ENCODE measurements at regions not wholly inside any gene's neighbourhood (a gene's known extent, or its start where the extent isn't known, plus 50 kb on each side); places are given as distances from the start of the nearest gene placed in this dataset.
"Not testable (repeated sequence)": the region's sequence is repeated elsewhere in the genome, so short reads cannot be mapped to it uniquely, and the experiment has no call there.

DNA sequence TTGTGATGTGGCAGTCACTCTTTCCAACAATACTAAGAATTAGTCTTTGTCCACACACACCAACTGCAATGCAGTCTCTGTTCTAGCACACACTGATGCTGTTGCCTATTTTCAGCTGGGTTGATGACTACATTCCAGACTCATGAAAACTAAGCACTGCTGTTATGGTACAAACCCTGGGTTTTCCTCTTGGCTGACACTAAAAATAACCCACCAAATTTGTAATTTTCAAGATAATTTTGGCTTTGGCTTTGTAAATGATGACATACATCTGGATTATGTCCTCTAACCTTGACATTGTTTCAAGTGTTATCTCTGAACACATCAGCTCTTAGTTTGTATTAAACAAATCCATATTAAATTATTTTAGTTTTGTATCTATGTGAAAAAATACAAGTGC lies 444.8 kb downstream of the PTPRC start:
- DNase-seq (ENCODE audit: extremely low spot score in 2 of 2) = no peak
- no peaks in the 10 kb centered on the region for H3K9me3 ChIP-seq
- no peak for TF ChIP-seq POLR2A (IDR thresholded peaks at IDR 0.05)
- TF ChIP-seq, protein P1, sequence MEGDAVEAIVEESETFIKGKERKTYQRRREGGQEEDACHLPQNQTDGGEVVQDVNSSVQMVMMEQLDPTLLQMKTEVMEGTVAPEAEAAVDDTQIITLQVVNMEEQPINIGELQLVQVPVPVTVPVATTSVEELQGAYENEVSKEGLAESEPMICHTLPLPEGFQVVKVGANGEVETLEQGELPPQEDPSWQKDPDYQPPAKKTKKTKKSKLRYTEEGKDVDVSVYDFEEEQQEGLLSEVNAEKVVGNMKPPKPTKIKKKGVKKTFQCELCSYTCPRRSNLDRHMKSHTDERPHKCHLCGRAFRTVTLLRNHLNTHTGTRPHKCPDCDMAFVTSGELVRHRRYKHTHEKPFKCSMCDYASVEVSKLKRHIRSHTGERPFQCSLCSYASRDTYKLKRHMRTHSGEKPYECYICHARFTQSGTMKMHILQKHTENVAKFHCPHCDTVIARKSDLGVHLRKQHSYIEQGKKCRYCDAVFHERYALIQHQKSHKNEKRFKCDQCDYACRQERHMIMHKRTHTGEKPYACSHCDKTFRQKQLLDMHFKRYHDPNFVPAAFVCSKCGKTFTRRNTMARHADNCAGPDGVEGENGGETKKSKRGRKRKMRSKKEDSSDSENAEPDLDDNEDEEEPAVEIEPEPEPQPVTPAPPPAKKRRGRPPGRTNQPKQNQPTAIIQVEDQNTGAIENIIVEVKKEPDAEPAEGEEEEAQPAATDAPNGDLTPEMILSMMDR (IDR thresholded peaks at IDR 0.05) = no peak
- TF ChIP-seq POLR2AphosphoS5 (IDR thresholded peaks at IDR 0.05; ENCODE audit: insufficient read depth in 1 of 2, low read depth in 1 of 2) = no peak
- H3K27me3 ChIP-seq = no peaks in the 10 kb centered on the region
- H3K36me3 ChIP-seq = no peaks in the 10 kb centered on the region
- no peak overlapping the region for H3K27ac ChIP-seq
- no peaks in the 10 kb centered on the region for H3K4me1 ChIP-seq
- intact Hi-C loops (cut with DNase I) = no loop called here
- no peak overlapping the region for H3K4me3 ChIP-seq

- intact Hi-C loops (cut with DNase I) = no loop called here
- Histone ChIP-seq H3K27ac (no peak overlapping the region), H3K4me3 (no peak overlapping the region), H3K36me3 (no peaks in the 10 kb centered on the region), H3K9me3 (no peaks in the 10 kb centered on the region), H3K27me3 (no peaks in the 10 kb centered on the region), H3K4me1 (no peaks in the 10 kb centered on the region)
- TF ChIP-seq POLR2AphosphoS5 (IDR thresholded peaks at IDR 0.05; ENCODE audit: insufficient read depth in 1 of 2, low read depth in 1 of 2) (no peak), POLR2A (IDR thresholded peaks at IDR 0.05) (no peak)
- TF ChIP-seq, protein P1 (IDR thresholded peaks at IDR 0.05) = no peak
- no peak for DNase-seq (ENCODE audit: extremely low spot score in 2 of 2)
Observed at GRCh38 chr1:199084293-199084692, 445.5 kb downstream of the PTPRC start.

DNA sequence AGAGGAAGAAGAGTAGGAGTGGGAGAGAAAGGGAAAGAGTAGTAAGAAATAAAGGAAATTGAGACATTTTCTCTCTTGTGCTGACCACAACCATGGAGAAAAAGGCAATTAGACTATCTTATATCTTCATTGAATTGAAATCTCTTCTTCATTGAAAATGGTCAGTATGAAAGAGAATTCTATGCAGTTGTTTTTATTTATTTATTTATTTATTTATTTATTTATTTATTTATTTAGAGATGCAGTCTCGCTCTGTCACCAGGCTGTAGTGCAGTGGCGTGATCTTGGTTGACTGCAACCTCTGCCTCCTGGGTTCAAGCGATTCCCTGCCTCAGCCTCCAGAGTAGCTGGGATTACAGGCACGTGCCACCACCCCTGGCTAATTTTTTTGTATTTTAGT lies 447.1 kb downstream of the PTPRC start:
- Histone ChIP-seq H3K27ac (no peak overlapping the region), H3K36me3 (no peaks in the 10 kb centered on the region), H3K27me3 (no peaks in the 10 kb centered on the region), H3K9me3 (no peaks in the 10 kb centered on the region), H3K4me1 (no peaks in the 10 kb centered on the region), H3K4me3 (no peak overlapping the region)
- no peak for DNase-seq (ENCODE audit: extremely low spot score in 2 of 2)
- TF ChIP-seq, protein P1 (IDR thresholded peaks at IDR 0.05) = no peak
- TF ChIP-seq POLR2A (IDR thresholded peaks at IDR 0.05) (no peak), POLR2AphosphoS5 (IDR thresholded peaks at IDR 0.05; ENCODE audit: insufficient read depth in 1 of 2, low read depth in 1 of 2) (no peak)
- intact Hi-C loops (cut with DNase I) = no loop called here

- H3K9me3 ChIP-seq = no peaks in the 10 kb centered on the region
- intact Hi-C loops (cut with DNase I) = no loop called here
Observed at GRCh38 chr1:199087144-199087543, 448.3 kb downstream of the PTPRC start.

DNA sequence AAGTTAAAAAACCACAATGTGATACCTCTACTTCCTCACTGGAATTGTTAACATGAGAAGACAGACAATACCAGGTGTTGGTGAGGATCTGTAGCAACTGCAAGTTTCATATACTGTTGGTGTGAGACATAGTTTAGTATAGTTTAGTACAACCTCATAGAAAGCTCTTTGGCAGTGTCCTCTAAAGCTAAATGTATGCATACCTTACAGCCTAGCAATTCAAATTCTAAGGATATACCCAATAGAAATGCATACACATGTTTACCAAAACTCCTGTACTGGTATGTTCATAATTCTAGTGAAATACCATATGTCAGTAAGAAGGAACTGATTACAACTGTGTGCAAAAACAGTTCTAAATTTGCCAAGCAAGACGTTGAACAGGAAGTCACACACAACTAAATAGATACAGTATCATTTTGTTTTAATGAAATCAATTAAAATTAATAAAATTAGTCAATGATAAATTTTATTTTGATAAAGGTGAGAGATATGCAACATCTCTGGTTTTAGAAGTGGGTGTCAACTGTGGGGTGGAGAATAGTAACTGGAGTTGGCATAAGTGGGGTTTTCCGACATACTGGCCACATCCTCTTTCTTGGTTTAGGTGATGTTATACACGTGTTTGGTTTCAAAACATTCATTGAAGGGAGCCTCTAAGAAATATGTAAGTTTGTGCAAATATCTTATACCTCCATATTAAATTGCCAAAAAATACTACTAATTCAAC lies 450.7 kb downstream of the PTPRC start:
- no peaks in the 10 kb centered on the region for H3K9me3 ChIP-seq

More at GRCh38 chr1:199087144-199087543, 448.3 kb downstream of the PTPRC start:
- H3K27ac ChIP-seq = no peak overlapping the region
- no peak for DNase-seq (ENCODE audit: extremely low spot score in 2 of 2)
- TF ChIP-seq, protein P1 (IDR thresholded peaks at IDR 0.05) = no peak
- no peak for TF ChIP-seq POLR2AphosphoS5 (IDR thresholded peaks at IDR 0.05; ENCODE audit: insufficient read depth in 1 of 2, low read depth in 1 of 2)
- TF ChIP-seq POLR2A (IDR thresholded peaks at IDR 0.05) = no peak
- H3K36me3 ChIP-seq = no peaks in the 10 kb centered on the region
- H3K4me3 ChIP-seq = no peak overlapping the region
- H3K4me1 ChIP-seq = no peaks in the 10 kb centered on the region
- H3K27me3 ChIP-seq = no peaks in the 10 kb centered on the region

DNA sequence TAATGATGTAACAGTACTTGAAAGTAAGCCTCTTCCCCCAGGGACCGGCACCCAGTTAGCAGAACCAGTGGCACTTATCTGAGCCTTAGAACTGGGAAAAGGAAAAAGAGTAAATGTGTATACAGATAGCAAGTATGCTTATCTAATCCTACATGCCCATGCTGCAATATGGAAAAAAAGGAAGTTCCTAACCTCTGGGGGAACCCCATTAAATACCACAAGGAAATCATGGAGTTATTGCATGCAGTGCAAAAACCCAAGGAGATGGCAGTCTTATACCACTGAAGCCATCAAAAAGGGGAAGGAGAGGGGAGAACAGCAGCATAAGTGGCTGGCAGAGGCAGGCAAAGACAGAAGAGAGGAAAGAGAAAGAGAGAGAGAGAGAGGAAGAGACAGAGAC lies 456.8 kb downstream of the PTPRC start:
- H3K27ac ChIP-seq; H3K36me3 ChIP-seq; intact Hi-C loops (cut with DNase I); H3K27me3 ChIP-seq; H3K9me3 ChIP-seq; DNase-seq (ENCODE audit: extremely low spot score in 2 of 2); H3K4me3 ChIP-seq; H3K4me1 ChIP-seq: not testable (repeated sequence)

More for the DNA sequence above, 450.7 kb downstream of the PTPRC start:
- intact Hi-C loops (cut with DNase I) = no loop called here
- no peak overlapping the region for H3K27ac ChIP-seq
- no peaks in the 10 kb centered on the region for H3K27me3 ChIP-seq
- H3K36me3 ChIP-seq = no peaks in the 10 kb centered on the region
- H3K4me1 ChIP-seq = no peaks in the 10 kb centered on the region
- TF ChIP-seq POLR2AphosphoS5 (IDR thresholded peaks at IDR 0.05; ENCODE audit: insufficient read depth in 1 of 2, low read depth in 1 of 2) = no peak
- TF ChIP-seq, protein P1 (IDR thresholded peaks at IDR 0.05) = no peak
- H3K4me3 ChIP-seq = no peak overlapping the region
- DNase-seq (ENCODE audit: extremely low spot score in 2 of 2) = no peak

Measured in vagina (tissue), 2 donors.